SK-N-DZ (cell line): ENCODE measurements at regions not wholly inside any gene's neighbourhood (a gene's known extent, or its start where the extent isn't known, plus 50 kb on each side); places are given as distances from the start of the nearest gene placed in this dataset.

Experiments used
- DNase-seq: peaks from one replicate; pipeline ENCODE4 v3.0.0-alpha.2; 2015; ENCODE audit warnings: low spot score

DNA sequence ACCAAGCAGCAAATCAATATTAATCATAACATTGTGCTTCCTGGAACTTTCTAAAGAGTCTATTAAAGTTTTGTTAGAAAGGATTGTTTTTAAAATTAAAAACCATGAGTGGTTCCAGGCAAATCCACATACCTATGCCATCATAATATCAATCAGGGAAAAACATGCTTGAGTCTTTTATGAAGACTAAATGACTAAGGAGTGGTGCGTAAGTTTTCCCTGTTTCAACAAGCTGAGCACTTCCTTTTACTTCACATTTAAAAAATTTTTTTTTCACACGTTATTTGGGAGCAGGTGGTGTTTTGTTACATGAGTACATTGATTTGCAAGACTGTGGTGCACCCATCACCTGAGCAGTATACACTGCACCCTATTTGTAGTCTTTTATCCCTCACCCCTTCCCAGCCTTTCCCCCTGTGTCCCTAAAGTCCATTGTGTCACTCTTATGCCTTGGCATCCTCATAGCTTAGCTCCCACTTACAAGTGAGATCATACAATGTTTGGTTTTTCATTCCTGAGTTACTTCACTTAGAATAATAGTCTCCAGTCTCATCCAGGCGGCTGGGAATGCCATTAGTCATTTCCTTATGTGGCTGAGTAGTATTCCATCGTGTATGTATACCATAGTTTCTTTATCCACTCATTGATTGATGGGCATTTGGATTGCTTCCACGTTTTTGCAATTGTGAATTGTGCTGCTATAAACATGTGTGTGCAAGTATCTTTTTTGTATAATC is 1190.3 kb upstream of the RAG2 start:
- no peak for DNase-seq

DNA sequence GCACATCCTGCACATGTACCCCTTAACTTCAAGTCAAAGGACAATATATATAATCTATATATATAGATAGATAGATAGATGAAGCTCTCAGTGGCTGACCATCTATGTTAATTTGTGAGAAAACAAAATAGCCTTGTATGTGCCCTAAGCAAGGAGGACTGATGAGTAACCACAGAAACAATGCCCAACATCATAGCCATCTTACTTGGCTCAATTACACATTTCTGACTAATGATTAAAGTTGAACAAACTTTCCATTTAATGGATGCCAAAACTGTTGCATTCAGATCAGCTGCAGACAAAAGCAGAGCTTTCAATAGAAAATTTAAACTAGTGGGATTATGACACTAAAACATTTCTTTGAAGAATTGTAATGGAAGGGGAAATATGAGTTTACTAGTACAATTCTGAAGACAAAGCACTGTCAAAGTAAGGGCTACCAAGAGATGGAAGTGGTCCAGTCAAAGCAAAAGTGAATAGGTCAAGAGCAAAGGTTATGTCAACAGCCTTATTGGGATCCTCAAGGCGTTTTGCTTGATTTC is 1188.2 kb upstream of the RAG2 start:
- DNase-seq, result no peak

DNA sequence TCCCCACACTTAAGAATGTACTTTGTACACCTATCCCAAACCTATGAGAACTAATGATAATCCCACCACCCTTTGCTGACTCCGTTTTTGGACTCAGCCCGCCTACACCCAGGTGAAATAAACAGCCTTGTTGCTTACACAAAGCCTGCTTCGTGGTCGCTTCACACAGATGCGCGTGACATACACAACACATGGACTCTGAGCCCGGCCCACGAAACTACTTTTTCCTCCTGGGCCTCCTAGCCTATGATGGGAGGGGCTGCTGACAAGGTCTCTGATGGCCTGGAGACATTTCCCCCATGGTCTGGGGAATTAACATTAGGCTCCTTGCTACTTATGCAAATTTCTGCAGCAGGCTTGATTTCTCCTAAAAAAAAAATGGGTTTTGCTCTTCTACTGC is 1176.4 kb upstream of the RAG2 start:
- DNase-seq, result no peak

DNA sequence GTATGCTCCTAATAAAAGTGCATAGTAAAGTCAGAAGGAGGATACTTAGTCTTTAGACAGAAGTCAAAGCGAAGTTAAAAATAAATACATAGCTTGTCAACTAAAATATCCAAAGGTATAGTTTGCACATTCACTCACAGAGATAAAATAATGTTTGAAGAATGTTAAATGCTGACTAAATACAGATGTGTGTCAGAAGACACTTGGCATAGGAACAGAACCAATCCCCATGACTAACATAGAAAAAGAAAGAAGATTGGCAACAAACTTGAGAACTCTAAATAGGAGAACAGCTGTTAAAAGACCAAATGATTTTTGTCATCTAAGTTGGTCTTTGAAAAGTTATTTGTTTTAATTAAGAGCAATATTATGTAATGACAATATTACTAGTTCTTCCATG is 1172.1 kb upstream of the RAG2 start:
- no peak for DNase-seq

DNA sequence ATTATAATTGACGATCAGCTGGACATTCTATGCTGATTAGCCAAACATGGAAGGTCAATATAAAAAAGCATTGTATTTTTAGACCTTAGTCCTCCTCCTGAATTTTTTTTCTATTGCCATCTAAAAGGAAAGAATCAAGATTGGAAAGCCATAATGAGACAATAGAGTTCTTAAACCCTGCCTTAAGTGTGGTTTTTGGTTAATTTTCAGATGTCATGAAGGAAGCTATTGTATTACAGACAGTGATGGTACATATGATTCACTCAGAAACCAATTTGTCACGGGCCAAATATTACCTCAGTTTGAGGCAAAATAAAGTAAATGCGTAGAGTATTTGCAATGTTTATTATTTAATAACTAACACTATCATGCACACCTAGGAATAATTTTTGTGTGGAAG is 1164.0 kb upstream of the RAG2 start:
- DNase-seq, result no peak

DNA sequence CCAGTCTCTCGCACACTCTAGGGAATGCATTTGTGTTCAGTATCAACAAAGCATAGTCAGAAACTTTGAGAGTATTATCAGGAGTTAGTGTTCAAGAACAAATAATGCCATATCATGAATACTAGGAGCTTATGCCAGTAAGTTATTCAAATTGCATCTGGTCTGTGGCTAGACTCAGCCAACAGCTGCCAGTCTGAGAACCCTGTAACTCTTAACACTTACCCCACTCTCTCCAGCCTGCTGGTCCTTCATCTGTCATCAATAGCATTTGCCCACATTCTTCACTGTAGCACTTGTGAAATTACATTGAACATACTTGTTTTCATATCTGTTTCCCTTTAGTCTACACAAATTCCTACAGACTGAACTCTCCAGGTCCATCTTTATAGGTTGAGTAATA is 1157.5 kb upstream of the RAG2 start:
- DNase-seq, result no peak

DNA sequence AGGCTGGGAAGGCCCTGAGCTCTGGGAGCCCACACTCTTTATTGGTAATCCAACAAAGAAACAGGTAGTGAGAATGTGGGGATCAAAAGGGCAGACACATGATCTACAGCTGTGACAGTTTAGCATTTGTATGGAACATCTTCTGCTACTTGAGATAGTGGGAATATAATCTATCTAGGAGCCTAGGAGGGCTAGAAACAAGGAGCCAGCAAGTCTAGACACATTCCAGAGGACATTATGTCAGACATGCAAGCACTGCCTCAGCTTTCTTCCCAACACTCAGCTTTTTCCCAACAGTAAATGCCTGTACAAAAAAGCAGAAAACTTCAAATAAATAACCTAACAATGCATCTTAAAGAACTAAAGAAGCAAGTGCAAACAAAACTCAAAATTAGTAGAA is 1150.6 kb upstream of the RAG2 start:
- no peak for DNase-seq

DNA sequence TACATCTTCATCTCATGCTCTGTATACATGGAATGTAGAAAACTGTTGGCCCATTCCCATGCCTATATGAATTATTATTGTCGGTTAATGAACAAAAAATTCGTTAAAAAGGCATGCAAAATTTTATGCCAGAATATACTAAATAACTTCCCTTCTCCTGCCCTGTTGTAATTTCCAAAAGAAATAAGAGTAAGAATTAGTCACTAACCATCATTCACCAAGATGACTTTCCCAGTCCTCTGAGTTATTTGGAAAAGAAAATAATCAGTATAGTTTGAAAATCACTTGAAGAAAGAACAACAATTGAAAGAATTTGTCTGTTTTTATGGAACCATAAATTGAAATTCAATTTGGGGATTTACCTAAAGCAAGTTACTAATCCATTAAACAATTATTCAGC is 1149.1 kb upstream of the RAG2 start:
- DNase-seq, result no peak

DNA sequence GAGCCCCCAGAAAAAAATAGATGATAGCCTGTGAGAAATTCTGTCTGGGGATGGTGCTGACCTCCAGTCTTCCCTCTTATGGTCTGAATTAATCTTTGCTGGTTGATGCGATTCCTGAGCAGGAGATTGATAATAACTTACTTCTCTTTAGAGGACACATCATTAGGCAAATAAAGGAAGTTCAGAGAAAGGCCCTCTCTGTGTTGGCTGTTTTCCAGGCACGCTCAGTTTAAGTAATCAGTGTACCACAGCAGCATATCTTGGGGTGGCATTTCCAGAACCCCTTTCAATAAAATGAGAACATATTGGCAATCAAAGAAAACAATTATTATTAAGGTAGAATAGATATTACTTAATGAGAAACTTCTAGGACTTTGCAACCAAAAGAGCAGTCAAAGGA is 1129.3 kb upstream of the RAG2 start:
- DNase-seq, result no peak

DNA sequence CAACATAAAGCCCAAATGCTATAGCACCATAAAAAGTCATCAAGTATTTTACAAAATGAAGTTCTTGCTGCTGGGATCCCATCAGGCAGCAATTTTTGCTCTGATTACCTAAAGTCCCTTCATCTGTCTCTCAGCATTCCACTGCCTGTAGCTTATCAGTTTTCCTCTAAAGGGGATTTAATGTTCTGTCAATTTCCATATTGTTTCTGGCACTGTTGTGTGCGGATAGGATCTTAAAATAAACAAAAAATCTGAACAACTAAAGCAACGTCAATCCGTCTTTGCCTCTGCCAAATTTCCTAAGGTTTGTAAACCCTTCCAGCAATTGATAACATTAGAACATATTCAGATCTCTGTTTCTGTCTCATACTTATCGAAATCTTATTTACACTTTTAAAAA is 1126.3 kb upstream of the RAG2 start:
- DNase-seq, result no peak

DNA sequence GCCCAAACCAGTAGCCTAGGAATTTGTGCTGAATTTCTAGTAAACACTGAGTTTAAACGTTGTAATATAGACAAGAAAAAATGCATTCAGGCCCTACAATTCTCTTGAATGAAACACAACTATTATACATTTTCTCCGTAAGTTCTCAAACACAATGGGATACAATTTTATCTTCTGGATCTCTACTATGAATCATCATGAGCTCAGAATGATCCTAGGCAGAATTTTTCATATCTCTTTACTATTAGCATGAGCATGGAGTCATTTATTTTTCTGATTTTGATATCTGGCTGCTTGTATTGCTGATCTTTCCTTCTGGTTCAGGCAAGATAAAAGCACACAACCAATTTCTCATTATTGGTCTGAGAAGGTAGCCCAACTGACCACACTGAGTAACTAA is 1123.4 kb upstream of the RAG2 start:
- no peak for DNase-seq

DNA sequence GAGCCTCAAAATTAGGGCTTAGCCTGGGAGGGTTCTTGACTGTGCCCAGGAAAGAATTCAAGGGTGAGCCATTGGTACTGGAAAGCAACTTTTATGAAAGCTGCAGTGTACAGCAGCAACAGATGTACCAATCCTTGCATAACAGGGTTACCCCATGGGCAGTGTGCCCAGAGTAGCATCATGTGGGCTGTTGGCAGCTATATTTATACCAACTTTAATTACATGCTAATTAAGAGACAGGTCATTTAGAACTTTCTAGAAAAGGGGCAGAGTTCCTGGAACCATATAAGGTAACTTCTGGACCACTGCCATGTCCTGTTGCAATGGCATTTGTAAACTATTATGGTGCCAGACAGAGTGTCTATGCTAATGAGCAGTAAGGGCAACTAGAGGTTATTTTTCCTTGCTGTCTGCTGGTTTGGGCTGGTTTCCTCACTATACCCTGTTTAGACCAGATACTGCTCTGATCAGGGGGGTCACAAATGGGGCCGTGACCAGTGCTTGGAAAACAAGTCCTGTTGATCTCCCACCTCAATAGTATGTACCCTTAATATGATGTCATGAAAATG is 1120.5 kb upstream of the RAG2 start:
- no peak for DNase-seq

DNA sequence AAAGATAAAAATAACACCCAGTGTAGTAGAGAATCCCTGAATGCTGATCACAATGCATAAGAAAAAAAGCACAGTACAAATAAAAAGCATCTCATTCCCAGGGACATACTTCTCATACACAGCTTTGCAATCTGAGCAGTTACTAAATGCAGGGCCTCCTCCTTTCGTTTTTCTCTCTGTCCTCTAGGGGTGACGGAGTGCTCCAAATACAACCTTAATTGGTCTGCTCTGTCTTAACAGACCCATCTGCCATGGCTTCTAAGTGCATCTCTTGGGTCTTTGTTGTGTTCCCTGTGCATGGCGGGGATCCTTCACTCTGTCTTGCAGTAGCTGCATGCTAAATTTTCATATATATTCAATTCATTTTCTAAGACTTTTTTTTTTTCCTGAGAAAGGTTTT is 1114.2 kb upstream of the RAG2 start:
- peak; percentile 76 for DNase-seq

DNA sequence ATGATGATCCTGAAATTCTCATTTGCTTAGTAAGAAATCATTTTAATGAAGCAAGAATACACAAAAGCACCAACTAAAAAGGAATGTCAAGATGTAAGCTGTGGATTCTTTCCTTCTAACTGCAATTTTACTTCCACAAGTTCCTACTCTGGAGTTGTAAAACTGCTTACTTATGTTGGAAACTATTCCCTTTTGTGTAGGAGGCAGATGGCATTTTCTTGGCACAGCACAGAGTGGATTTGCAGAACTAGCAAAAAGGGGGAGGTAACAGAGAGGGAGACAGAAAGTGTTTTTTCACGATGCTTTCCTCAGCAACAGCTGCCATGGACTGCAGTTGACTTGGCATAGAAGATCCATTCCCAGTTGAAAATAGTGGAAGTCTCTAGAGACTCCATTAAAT is 1112.0 kb upstream of the RAG2 start:
- DNase-seq, result no peak

DNA sequence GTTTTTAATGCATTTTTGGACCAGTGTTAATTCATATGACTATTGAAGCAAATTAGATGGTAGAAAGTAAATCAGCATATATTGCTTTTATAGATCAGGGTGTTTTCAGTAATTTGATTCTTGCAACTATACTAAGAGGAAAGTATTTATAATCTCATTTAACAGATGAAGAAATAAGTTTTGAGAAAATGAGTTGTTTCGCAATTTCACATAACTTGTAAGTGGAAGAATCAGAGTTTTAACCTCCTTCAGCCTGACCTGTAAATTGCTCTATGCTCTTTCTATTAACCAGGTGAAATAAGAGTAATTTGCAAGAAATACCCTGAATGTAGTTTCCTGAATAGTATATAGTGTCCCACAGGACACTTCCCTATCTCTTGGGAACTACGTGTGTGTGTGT is 1106.8 kb upstream of the RAG2 start:
- DNase-seq, result no peak

DNA sequence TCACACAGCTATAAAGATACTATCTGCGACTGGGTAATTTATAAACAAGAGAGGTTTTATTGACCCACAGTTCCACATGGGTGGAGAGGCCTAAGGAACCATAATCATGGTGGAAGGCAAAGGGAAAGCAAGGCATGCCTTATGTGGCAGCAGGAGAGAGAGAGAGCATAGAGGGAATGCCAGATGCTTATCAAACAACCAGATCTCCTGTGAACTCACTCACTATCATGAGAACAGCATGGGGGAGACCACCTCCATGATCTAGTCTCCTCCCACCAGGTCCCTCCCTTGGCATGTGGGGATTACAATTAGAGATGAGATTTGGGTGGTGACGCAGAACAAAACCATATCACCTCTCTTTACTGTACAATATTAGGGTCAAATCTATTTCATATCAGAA is 1101.6 kb upstream of the RAG2 start:
- DNase-seq, result peak; percentile 47

DNA sequence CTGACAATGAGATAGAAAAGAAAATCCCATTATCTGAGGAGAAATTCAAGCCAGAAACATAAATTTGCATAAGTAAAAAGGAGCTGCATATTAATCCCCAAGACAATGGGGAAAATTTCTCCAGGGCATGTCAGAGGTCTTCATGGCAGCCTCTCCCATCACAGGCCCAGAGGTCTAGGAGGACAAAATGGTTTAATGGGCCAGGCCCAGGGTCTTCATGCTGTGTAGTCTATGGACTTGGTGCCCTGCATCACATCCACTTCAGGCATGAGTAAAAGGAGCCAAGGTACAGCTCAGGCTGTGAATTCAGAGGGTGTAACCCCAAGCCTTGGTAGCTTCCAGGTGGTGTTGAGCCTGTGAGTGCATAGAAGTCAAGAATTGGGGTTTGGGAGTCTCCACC is 1097.2 kb upstream of the RAG2 start:
- no peak for DNase-seq

DNA sequence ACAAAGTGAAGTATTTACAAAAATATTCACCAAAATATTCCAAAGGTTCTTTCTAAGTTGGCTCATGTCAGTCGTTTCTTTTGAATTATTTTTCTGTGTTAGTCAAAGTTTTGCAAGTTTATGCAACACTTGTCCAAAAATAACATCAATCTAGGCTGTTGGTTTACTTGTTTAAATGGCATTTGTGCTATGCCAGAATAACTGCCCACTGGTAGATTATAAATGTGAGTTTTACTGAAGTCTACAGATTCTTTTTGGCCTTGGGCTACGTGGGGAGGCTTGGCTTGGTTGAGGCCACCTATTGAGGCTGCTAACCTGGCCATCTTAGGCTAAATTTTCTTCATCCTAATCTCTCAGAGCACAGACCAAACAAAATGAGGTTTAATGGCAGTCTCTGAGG is 1091.9 kb upstream of the RAG2 start:
- no peak for DNase-seq

DNA sequence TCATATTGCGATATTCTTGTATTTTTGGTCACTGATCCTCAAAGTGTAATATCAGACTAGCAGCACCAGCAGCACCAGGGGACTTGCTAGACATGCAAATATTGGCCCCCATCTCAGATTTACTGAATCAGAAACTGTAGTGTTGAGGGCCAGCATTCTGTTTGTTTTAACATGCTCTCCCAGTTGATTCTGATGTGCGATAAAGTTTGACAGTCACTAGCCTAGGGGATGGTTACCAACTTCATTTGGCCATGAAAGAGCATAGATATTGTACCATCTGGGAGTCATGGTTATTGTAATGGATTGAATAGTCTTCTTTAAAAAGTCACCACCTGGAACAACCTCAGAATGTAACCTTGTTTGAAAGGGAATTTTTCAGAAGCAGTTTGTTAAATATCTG is 1090.4 kb upstream of the RAG2 start:
- no peak for DNase-seq

DNA sequence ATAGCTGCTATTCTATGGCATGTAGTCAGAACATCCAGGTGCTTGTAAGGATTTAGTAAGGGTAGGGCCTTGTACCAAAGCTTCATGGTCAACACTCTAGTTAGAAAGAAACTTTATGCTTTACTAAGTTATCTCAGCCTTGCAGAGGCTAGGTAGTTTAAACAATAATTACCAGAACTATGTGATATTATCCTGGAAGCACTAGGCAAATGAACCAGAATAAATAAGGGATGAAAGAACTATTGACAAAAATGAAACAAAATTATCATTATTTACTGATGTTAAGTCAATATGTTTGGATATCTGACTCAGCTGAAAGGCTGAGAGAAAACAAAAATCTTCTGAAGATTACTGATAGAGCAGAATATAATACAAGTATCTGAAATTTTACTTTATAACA is 1089.1 kb upstream of the RAG2 start:
- no peak for DNase-seq

DNA sequence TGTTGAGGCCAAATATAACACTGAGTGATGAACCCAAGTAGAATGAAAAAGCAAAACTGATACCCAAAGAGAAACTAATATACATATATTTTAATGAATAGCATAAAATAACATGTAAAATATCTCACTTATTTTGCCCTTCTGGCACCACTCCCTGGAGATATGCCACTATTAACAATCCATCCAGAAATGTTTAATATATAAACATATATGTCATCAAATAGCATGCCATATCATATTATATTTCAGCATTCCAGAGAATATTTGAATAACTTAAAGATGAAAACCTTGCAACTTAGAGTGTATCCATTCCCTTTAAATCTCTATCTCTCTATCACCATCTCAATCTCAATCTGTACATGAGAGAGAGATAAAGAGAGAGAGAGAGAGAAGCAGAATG is 1073.3 kb upstream of the RAG2 start:
- no peak for DNase-seq

DNA sequence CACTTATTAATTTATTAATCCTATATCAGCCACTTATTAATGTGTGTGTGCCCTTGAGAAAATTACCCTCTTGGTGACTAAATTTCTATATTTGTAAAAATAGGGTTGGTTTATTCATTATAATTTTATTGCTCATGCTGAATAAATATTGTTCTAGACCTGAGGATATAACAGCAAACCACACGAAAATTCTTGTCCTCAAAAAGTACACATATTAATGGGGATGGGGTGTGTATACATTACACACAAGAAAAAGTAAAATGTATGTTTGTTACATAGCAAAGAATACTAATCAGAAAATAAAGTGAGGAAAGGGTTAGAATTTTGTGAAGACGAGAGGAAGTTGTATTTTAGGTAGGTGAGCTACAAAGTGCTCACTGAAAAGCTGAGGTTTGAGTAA is 1068.9 kb upstream of the RAG2 start:
- DNase-seq, result no peak

DNA sequence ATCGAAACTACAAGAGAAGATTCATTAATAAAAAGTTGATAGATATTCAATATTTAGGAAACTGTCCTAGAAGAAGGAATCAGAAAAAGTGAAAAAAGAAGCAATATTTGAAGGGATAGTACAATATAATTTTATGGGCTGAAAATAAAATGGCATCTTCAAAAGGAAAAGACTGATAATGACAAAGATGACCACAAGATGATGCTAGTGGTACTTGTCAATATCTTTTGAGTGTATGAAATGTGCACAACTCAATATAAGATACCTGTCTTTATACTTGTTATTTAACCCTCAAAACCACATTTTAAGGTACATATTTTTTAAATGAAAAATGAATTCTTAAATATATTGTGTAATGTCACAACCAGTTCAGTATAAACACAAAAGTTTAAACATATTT is 1059.6 kb upstream of the RAG2 start:
- DNase-seq, result peak; percentile 25

DNA sequence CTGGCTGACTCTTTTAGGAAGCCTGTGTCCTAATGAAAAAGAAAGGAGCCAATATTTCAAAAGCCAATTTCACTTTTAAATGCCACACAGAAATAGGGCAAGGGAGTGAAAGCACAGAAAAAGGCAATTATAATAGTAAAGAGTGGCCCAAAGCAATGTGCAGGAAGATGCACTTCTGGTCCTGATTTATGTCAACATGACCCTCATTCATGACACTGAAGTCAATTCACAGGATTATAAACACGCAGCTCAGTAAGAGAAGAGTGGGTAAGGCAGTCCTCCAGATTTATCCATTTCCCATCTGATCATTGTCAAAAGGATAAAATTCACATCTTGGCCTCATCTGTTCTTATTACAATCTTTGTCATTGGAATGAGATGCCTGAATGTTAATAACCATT is 1049.7 kb upstream of the RAG2 start:
- DNase-seq, result no peak
